ENCODE measurements at regions not wholly inside any gene's neighbourhood (a gene's known extent, or its start where the extent isn't known, plus 50 kb on each side); places are given as distances from the start of the nearest gene placed in this dataset.

DNA sequence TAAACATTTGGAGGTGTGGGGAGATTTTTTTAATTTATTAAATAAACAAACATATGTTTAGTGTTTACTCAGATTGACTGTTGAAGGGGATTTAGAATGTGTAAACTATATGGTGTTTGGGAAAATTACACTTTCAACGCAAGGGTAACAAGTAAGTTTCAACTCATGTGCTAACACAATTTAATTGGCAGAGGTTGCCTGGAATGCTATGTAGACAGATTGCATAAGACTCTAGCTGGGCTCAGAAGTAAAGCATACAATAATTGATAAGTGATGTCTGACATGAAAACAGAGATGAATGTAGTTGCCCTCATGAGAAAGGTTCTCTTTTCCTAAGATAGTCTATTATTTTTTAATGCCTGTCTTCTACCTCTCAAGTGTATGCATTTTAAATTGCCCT, 617.4 kb downstream of the KCTD16 start:
- TF ChIP-seq CTCF (conservative IDR thresholded peaks at IDR 0.05; ENCODE audit: low read depth, low read length), result no peak
- TF ChIP-seq EZH2 (IDR thresholded peaks at IDR 0.05; ENCODE audit: borderline replicate concordance, low read depth, low read length, poor library complexity, severe bottlenecking), result no peak

Data from A673 (cell line).